GM18519 (cell line): ENCODE measurements at regions not wholly inside any gene's neighbourhood (a gene's known extent, or its start where the extent isn't known, plus 50 kb on each side); places are given as distances from the start of the nearest gene placed in this dataset.

Source experiments
- ATAC-seq: cut with Tn5 transposase; IDR thresholded peaks from one replicate; pipeline ENCODE4 v1.9.1; 2021; ENCODE audit warnings: mild to moderate bottlenecking, moderate library complexity; ENCODE audit not compliant: unreplicated experiment, low FRiP score

DNA sequence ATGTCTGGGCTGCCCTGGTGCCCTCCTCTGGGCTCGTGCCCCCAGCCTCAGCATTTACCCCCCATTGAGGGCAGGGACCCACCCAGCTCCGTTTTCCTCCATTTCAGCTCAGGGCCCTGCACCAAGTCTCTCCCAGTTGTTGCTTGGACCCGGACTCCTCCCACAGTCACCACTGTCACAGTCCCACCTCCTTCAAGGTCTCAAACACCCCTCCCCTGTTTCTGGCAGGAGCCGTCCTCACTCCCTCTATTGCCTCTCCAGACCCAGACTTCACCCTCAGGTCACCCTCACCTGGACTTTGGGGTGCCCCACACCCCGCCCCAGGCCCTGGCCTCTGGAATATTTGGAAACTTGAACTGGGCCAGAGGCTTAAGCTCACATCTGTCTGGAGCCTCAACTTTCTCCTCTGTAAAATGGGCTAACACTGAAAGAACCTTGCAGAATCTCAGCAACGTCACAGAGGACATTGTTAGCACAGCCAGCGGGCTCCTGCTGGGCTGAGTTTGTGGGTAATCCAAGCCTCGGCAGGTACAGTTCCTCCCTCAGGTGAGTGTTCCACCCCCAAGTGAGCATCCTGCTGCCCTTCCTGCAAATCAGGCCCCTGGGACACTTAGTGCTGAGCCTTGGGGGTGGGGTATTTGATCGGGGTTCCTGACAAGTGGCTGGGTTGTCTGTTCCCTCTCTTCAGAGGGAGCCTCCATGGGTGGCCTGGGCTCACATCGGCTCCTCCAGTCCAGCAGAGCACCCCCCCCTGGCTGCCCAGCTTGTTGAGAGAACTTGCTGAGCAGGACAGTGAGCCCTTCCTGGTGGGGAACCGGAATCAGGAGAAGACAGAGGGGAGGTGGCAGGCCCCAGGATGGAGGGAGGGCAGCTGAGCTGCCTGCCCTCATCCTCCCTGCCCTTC, 130.1 kb downstream of the C9orf50 start:
- no peak for ATAC-seq

DNA sequence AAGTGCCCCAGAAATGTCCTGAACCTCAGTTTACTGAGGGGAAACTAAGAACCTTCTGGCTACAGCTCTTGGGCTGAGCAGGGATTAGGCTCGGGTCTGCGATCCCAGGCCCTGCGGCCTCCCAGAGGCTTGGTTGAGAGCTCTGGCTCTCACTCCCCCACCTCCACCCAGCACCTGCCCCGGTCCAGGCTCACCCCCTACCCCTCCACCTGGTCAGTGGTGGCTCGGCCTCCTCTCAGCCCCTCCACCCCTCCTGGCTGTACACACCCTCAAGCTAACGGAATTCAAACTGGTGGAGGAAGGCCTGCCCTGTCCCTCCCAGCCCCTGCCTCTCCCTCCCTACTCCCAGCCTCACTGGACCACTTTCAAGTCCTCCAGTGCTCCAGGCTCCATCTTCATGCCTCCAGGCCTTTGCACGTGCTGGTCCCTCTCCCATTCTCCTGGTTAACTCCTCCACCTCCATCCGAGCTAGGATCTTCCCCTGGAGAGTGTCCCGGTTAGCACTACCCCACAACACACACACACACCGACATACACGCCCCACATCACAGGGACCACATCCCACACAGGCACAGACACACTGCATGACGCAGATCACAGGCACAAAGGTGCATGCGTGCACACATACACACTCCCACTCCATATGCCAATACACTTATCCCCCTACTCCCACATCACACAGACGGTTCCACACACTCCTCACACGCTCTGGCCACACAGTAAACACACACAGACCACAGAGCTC, 130.9 kb downstream of the C9orf50 start:
- no peak for ATAC-seq

DNA sequence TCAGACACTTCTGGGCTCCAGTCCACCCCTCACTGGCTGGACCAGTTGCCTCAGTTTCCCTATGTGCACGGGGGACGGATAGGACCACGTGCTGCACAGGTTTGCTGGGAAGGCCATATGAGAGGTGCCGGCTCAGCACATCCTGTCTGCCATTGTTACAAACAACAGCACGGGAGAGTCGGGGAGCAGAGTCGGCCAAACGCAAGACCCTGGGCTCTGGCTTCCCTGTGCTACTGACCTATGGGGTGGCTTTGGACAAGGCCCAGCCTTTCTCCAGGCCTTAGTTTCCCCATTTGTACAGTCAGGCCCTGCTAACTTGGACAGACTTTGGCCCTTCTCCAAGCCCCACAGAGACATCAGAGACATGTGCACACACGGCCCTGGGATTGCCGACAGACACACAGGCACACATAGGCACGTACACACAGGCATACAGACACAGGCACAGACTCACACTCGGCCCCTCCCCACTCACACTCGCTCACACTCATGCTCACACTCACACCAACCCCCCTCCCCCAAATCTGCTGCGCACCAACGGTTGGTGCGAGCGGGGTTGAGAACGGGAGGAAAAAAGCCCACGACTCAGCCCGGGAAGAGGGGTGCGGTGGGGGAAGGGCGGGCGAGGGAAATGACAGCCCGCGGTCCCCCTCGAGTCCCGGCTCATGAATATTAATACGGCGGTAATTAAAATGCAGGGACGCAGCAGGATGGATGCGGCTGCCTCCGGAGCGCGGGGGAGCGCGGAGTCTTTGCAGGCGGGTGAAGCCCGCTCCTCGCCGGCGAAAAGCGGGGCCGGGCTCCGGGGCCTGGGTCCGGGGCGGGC, 133.0 kb downstream of the C9orf50 start:
- no peak for ATAC-seq

DNA sequence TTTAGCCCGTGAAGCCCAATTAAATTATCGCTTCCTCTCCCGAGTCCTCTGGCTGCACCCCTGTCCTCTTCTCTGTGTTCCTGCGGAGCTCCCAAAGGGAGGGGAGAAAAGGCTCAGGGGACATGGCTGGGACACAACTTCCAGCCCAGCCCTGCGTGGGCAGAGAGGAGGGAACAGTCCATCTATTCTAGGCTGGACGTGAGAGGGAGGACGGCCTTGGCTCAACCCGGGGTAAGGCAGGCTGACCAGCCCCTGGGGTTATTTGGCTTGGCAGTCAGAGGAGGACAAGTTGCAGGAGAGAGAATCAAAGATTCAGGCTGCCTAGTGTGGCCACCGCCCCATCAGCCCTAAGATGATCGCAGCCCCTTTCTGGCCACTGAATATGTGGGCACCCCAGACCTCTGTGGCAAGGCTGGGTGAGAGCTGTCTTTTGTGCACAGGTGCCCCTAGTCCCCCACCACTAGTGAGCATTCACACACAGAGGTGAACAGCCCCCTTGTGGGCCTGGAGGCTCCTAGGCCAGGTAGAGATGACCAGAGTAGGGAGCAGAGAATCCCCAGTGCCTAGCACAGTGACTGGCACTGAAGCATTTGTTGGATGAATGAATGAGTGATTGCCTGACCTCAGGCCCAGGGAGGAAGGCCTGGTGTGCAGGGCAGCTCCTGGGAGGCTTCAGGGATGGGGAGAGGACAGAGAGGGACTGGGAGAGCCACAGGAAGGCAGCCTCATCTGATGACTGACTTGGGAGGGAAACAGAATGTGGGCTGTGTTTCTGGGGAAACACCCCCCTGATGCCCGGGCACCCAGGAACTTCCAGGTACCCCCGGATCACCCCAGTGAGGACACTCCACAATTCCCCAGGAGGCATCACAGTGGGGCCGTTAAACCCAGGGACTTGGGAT, 133.9 kb downstream of the C9orf50 start:
- no peak for ATAC-seq

DNA sequence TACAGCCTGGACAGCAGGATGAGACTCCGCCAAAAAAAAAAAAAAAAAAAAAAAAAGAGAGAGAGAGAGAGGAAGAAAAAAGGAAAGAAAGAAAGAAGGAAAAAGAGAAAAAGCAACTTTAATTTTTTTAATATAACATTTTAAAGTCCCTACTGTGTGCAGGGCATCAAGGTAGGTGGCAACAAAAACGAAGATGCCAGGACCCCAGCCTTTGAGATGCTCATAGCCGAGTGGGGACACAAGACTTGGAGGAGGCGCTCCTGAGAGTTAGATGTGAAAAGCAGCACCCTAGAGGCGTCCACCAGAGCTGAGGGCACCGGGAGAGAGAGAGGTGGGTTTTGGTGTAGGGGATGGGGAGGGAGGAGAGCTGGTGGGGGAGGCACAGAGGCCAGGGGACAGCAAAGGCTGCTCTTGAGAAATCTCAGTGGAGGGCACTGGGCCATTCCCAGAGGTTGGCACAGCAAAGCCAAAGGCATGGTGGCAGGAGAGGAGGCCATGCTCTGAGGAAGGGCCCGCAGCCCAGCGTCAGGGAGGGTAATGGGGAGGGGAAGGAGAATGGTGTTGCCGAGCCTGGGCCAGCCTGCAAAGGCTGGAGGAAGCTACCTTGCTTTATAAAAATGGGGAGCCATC, 135.6 kb downstream of the C9orf50 start:
- ATAC-seq: no peak

DNA sequence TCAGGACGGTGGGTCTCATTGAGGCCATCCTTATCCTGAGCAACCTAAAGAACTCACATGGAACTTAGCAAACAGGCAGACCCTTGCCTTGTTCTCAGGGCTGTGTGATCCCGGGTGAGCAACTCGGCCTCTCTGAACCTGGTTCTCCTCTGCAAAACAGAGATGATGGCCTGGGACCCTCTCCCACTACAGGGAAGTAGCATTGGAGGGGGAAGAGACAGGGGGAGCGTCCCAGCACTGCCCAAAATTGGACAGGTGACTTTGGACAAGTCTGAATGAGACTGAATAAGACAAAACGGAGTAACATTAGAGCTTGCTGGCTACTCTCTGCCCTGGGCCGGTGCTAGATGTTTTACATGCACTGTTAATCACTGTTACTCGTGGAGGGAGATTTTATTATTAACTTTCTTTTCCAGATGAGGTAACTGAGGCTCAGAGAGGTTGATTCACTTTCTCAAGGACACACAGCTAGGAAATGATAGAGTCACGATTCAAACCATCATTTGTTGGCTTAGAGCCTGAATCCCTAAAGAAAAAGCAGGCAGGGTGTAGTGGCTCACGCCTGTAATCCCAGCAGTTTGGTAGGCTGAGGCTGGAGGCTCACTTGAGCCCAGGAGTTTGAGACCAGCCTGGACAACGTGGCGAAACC, 136.4 kb downstream of the C9orf50 start:
- ATAC-seq: no peak

DNA sequence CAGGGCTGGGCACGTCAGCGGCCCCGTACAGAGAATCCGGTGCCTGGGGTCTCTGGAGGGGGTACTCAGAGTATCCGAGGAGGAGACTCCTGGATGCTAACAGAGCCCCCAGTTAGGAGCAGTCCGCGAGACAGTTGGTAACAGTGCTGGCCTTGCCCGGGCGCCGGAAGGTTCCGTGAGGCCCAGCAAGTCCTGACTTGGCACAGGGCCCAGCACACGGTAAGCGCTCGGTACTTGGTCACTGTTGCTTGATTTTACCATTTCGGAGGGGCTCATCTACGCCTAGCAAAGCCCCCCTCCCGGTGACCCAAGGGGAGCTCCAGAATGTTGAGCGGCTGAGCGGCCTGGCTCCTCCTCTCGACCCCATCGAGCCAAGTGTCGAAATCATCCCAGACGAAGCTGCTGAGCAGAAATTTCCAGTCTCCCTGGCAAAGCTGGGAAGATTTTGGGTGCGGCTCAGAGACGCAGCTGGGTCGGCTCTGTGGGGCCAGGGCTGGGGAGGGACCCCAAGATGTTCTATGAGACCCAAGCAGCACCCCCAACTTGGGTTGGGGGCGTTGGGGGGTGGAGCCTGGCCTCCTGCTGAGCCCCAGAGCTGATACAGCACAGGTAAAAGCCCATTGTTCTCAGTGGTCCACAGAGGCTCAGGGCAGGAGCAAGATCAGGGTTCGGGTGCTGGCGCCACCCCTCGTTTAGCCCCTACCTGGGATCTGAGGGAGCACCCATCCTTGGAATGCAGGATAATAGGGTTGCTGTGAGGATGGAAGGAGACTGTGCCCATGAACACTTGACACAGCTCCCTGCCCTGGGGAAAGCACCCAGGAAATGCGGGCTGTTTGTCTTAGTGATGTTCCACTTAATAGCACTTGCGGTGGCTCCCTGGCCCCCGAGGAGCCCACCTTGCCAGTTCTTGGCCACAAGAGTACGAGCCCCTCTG, 137.2 kb downstream of the C9orf50 start:
- ATAC-seq: no peak

DNA sequence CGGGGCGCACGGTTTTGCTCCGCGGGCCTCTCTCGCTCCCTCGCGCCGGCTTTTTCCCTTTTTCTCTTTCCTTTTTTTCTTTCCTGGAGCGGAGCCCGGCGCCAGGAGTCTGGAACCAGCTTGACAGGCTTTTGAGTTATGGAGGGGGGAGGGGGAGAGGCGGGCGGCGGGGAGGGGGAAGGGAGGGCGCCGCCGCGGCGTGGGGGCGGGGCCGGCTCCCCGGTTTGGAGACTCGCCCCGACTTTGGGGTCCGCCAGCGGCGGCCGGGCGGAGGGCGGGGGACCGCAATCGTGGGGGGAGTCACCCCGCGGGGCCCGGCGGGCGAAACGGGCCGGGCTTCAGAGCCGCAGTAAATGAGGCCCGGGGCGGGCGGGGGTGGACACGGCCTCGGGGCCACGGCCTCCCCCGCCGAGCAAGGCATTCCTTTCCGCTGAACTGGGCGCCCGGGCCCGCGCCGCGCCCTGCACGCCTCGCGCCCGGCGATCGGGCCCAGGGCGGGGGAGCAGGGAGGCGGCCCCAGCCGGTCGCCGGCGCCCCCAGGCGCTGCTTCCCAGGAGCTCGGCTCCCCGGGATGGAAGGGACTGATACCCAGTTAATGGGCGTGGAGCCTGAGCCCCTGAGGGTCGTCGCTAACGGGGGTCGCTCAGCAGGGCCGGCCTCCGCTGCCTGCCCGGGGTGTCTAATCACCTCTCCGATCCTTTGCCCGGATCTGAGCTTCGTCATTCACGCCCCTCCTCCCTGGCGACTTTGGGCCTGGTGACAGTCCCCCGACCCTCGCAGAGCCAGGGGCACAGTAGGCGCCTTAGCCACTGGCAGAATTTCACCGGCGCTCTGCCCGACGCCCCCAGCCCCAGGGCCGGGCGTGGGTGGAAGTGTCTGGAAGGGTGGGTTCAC, 138.1 kb downstream of the C9orf50 start:
- no peak for ATAC-seq

DNA sequence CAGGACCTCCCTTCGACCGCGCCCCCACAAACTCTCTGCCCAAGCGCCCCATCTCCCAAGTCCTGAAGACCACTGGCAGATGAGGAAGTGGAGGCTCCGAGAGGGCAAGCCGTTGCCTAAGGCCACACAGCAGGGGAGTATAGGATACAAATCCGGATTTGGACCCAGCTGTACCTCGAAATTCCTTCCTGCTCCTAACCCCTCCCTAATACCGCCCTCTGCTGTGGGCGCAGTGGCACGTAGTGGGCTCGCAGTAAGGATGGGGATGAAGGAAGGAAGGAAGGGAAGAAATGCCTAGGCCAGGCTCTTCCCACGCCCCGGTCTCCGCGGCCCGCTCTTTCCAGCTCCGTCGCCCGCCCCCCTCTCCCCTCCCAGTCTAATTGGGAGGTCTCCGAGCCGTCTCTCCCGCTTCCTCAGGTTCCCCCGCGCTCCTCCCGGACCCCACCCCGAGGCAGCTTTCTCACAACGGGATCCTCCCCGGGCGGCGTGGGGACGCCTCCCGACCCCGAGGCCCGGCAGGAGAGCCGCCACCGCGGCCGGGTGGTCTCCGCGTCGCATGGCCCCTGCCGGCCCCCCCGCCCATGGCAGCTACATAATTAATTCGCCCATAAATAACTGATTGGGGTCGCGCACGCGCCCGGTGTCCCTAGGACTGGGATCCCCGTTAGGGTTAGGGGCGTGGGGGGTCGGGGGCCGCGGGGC, 138.9 kb downstream of the C9orf50 start:
- ATAC-seq: no peak

DNA sequence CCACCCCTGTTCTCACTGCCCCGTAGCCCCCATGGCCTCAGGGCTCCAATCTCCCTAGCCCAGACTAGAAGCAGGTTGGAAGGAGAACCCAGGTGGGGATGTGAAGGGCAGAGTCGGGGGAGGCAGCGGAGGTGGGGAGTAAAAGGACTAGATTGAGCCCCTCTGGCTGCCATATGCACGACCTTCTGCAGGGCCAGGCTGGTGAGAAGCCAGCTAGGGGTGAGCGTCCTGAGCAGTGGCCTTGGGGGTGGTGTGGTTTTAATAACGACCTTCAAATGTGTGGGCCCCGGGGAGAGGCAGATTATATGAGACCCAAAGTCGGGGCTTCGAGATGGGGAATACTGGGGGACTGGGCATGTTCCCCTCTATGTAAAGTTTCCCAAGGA, 139.5 kb downstream of the C9orf50 start:
- ATAC-seq: no peak

DNA sequence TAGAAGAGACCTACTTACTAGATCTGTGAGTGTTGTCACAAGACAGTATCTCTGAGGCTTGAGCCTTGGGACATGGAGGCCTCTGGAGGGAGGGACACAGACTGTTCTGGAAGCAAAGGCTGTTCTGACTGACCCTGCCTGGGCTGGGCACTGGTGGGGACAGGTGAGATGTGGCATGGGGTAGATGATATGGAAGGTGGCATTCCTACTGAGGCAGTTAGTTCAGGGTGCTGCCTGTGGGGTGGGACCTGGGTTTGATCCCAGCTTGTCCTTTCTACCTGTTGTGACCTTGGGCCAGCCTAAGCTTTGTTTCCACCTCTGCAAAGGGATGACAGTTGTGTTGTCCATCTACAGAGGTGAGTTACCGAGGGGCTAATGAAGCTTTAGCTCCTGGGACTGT, 140.2 kb downstream of the C9orf50 start:
- no peak for ATAC-seq

DNA sequence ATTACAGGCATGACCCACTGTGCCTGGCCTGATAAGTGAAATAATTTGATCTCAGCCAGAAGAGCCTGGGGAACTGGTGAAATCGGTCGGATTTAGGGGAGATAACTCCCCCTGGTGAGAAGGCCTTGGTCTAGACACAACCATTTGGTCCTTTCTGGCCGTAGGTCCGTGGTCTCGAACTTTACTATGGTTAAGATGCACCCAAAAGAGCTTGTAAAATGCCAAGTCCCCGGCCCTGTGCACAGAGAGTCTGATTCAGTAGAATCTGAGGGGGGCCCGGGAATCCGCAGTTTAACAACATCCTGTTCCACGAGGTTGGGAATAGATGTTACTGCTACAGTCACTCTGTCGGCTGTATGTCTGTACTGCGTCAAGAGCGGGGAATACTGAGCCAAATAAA, 140.7 kb downstream of the C9orf50 start:
- no peak for ATAC-seq

DNA sequence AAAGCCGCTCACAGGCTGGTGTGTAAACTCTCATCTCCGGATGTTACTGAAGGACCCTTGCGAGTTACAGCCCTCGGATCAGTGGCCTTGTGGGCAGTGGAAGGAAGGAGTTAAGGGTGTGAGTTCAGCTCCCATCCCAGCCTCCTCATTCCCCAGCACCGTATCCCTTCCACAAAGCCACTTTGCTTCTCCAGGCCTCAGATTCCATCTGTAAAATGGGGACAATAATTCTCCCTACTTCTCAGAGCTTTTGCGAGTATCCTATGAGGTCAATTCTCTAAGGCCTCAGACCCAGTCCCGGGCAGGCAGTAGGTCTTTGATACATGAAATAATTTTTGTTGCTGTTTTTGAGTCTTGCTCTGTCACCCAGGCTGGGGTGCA, 141.3 kb downstream of the C9orf50 start:
- no peak for ATAC-seq

DNA sequence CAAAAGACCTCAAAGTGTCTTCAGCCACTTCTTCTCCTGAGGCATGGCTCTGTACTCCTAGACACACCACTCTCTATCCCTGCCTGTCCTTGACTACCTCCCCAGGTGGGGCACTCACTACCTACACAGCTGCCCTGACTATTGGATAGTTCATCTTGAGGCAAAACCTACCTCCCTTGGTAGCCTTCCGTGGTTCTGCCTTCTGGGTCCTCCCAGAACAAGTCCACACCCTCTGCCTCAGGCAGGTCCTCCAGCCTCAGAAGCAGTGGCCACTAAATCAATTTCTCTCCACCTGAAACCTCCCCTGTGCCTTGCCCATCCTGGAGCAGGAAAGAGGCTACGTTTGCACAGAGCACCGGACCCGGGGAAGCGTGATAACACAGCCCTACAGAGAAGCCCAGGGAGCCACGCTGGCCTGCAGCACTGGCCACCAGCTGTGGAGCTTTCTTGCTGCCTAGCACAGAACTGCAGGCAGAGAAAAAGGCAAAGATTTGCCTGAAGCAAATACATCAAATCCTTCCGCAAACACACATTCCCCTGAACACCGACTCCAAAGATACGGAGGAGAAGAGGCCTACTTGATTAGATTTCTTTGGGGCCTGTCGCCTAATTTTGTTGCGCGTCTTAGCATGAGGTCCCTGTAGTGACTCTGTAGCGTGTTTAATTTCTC, 141.8 kb downstream of the C9orf50 start:
- no peak for ATAC-seq

DNA sequence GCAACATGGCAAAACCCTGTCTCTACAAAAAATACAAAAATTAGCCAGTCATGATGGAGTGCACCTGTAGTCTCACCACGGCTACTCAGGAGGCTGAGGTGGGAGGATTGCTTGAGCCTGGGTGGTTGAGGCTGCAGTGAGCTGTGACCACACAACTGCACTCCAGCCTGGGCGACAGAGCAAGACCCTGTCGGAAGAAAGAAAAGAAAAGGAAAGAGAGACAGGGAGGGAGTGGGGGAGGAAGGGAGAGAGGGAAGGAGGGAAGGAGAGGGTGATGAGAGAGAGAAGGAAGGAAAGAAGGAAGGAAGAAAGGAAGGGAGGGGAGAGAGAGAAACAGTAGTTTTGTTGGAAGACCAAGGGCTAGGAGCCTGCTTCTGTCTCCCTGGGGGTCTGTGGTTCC, 142.4 kb downstream of the C9orf50 start:
- ATAC-seq: no peak
